Neural crest cell (in vitro differentiated cells): ENCODE measurements at regions not wholly inside any gene's neighbourhood (a gene's known extent, or its start where the extent isn't known, plus 50 kb on each side); places are given as distances from the start of the nearest gene placed in this dataset.

Experiments used
- DNase-seq: peaks from one replicate; pipeline ENCODE4 v3.0.0; 2021; ENCODE audit warnings: low read depth, mixed read lengths, low spot score
- H3K27ac Mint-ChIP-seq: one replicate; pipeline ENCODE4 v1.8.0; 2021; ENCODE audit warnings: mild to moderate bottlenecking, mixed read lengths; ENCODE audit not compliant: unreplicated experiment
- H3K27me3 Mint-ChIP-seq: 2 replicates; pipeline ENCODE4 v1.8.0; 2021; ENCODE audit warnings: low read depth, mild to moderate bottlenecking, mixed read lengths
- H3K36me3 Mint-ChIP-seq: 2 replicates; pipeline ENCODE4 v1.8.0; 2021; ENCODE audit warnings: low read depth, mild to moderate bottlenecking, mixed read lengths
- H3K4me1 Mint-ChIP-seq: 2 replicates; pipeline ENCODE4 v1.8.0; 2021; ENCODE audit warnings: mixed read lengths
- H3K4me3 Mint-ChIP-seq: one replicate; pipeline ENCODE4 v1.8.0; 2021; ENCODE audit warnings: mild to moderate bottlenecking, mixed read lengths
- H3K9me3 Mint-ChIP-seq: 2 replicates; pipeline ENCODE4 v1.8.0; 2021; ENCODE audit warnings: mixed read lengths
- CTCF ChIP-seq: fragments of 200-600 bp; sonication (generic); conservative IDR thresholded peaks from 2 replicates; pipeline ENCODE4 v1.5.0; 2021; ENCODE audit warnings: antibody characterized with exemption, mild to moderate bottlenecking

DNA sequence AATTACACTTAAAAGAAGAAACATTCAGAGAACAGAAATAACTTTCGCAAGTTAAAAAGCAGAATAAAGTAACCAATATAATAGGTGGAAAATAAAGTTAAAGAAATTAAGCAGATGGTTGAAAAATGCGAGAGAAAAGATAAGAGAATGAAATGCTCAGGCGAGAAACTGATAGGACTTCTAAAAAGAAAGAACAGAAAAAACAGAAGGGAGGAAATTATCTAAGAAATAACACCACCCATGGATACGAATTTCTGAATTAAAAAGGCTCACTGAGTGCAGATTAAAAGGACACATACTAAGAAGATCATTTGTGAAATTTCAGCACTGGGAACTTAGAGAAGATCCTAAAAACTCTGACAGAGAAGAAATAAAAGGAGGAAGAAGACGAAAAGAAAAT, 92.0 kb downstream of the HLX start:
- Mint-ChIP-seq H3K27ac (no peak overlapping the region), H3K27me3 (peaks cover 2% of the 10 kb centered on the region), H3K4me1 (no peaks in the 10 kb centered on the region), H3K4me3 (no peak overlapping the region), H3K9me3 (no peaks in the 10 kb centered on the region), H3K36me3 (no peaks in the 10 kb centered on the region)
- TF ChIP-seq CTCF, result no peak
- DNase-seq, result no peak

- no peak for DNase-seq
- TF ChIP-seq CTCF, result no peak
- Mint-ChIP-seq H3K9me3 (no peaks in the 10 kb centered on the region), H3K27ac (no peak overlapping the region), H3K27me3 (peaks cover 6% of the 10 kb centered on the region), H3K36me3 (no peaks in the 10 kb centered on the region), H3K4me1 (no peaks in the 10 kb centered on the region), H3K4me3 (no peak overlapping the region)
Measured at GRCh38 chr1:220974431-220974830, 95.2 kb downstream of the HLX start.

GRCh38 chr1:220976390-220976789, 97.1 kb downstream of the HLX start:
- no peaks in the 10 kb centered on the region for H3K4me1 Mint-ChIP-seq
- no peaks in the 10 kb centered on the region for H3K9me3 Mint-ChIP-seq
- H3K4me3 Mint-ChIP-seq, result no peak overlapping the region
- no peak for DNase-seq
- peaks cover 11% of the 10 kb centered on the region for H3K27me3 Mint-ChIP-seq
- TF ChIP-seq CTCF, result no peak
- H3K36me3 Mint-ChIP-seq, result no peaks in the 10 kb centered on the region
- no peak overlapping the region for H3K27ac Mint-ChIP-seq

GRCh38 chr1:220979371-220979770, 100.1 kb downstream of the HLX start:
- Mint-ChIP-seq H3K4me1 (no peaks in the 10 kb centered on the region), H3K4me3 (no peak overlapping the region), H3K36me3 (no peaks in the 10 kb centered on the region), H3K9me3 (no peaks in the 10 kb centered on the region), H3K27me3 (peaks cover 13% of the 10 kb centered on the region), H3K27ac (no peak overlapping the region)
- no peak for DNase-seq
- TF ChIP-seq CTCF, result no peak

- no peaks in the 10 kb centered on the region for H3K36me3 Mint-ChIP-seq
- no peak overlapping the region for H3K4me3 Mint-ChIP-seq
- DNase-seq, result no peak
Measured at GRCh38 chr1:220982686-220983085, 103.4 kb downstream of the HLX start.

More at GRCh38 chr1:220982686-220983085, 103.4 kb downstream of the HLX start:
- Mint-ChIP-seq H3K27me3 (peaks cover 31% of the 10 kb centered on the region), H3K9me3 (no peaks in the 10 kb centered on the region), H3K4me1 (no peaks in the 10 kb centered on the region), H3K27ac (no peak overlapping the region)
- no peak for TF ChIP-seq CTCF
